Dedifferentiated amniotic fluid mesenchymal stem cell (primary cell): ENCODE measurements at regions not wholly inside any gene's neighbourhood (a gene's known extent, or its start where the extent isn't known, plus 50 kb on each side); places are given as distances from the start of the nearest gene placed in this dataset.
"Not testable (repeated sequence)": the region's sequence is repeated elsewhere in the genome, so short reads cannot be mapped to it uniquely, and the experiment has no call there.

Experiments used
- DNase-seq: peaks from one replicate; pipeline ENCODE4 v3.0.0-alpha.2; 2016; ENCODE audit errors: extremely low spot score

- not testable (repeated sequence) for DNase-seq
Measured at GRCh38 chr16:5162801-5163200, 65.2 kb upstream of the EEF2KMT start.

DNA sequence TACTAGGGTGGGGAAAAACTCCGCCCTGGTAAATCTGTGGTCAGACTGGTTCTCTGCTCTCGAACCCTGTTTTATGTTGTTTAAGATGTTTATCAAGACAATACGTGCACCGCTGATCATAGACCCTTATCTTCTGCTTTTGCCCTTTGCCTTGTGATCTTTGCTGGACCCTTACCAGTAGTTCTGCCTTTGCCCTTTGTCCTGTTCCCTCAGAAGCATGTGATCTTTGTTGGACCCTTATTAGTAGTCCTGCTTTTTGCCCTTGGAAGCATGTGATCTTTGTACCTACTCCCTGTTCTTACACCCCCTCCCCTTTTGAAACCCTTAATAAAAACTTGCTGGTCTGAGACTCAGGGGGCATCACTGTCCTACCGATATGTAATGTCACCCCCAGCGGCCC is 64.3 kb upstream of the EEF2KMT start:
- DNase-seq: not testable (repeated sequence)

DNA sequence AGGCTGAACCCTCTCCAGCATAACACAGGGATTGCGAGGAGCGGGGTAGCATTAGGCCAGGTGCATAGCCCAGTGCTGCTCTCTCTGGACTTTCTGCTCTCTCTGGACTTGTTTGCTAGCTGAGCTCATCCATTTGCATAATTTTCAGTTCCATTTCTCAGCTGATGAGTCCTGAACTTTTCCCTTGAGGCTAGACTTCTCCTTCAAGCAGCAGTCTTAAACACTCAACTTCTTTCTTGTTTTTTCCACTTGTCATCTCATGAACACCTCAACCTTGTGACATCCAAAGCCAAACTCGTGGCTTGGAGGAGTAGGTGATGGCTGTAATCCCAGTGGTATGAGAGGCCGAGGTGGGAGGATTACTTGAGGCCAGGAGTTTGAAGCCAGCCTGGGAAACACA is 62.4 kb upstream of the EEF2KMT start:
- DNase-seq: not testable (repeated sequence)

DNA sequence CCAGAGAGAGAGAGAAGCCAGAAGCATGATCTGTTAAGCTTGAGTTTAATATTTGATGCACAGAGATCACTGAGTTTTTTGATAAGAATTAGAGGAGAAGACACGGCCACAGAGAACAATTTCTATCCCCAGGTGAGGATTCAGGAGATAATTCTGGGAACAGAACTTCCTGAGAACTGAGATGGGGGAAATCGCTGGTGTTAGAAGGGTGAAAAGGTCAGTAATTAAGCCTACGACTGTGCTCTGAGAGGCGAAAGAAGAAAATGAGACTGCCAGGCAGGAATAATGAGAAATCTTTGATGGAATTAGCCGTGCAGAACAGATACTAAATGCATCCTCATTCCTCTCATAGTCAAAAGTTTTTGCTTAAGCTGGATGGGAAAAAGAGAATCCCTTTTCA is 61.9 kb upstream of the EEF2KMT start:
- DNase-seq: not testable (repeated sequence)

DNA sequence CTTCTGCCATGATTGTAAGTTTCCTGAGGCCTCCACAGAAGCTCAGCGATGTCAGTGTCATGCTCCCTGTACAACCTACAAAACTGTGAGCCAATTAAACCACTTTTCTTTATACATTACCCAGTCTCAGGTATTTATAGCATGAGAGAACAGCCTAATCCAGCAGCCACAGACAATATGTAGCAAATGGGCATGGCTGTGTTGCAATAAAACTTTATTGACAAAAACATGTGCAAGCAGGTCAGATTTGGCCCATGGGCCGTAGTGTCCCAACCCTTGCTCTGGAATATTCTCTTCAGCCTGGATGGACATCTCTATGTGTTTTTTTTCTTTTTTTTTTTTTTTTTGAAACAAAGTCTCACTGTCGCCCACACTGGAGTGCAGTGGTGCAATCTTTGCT is 60.9 kb upstream of the EEF2KMT start:
- no peak for DNase-seq

DNA sequence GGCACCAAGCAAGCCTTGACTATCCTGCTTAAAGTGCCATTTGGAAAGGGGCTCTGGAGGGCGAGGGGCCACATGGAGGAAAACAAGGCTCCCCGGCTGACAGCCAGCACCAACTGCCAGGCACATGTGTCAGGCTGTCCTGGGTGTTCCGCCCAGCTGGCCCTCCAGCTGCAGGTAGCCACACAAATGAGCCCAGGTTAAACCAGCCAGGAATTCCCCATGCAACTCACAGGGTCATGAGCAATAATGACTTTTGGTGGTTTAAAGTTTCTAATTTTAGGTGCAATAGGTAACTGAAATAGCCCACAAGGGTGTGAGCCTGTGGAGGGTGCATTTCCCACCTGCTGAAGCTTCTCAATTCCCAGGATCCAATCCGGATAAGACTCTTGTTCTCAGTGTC is 58.9 kb upstream of the EEF2KMT start:
- DNase-seq: not testable (repeated sequence)

DNA sequence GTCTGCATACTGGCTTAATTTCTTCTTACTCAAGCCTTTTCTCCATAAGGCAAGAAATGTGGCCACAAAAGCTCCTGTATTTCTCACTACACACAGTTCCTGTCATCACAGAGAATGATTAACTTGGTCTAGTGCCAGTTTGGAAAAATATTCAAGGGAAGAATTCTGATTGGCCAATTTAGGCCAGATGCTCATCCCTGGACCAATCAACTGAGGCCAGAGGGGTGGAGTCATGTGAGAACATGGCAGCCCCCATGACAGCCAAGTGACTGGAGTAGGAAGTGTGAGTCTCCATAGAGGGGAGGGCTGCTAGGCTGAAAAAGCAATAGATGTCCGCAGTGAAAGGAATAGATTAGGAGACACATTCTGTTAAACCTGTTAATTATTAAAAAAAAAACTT is 56.4 kb upstream of the EEF2KMT start:
- DNase-seq: not testable (repeated sequence)

- DNase-seq: not testable (repeated sequence)
Measured at GRCh38 chr16:5151409-5151808, 53.8 kb upstream of the EEF2KMT start.
